A204.1 (cell line): ENCODE measurements at regions not wholly inside any gene's neighbourhood (a gene's known extent, or its start where the extent isn't known, plus 50 kb on each side); places are given as distances from the start of the nearest gene placed in this dataset.

ENCODE experiments used
- FAIRE-seq: peaks from 2 replicates; lab custom pipeline; 2012; peaks lifted over from hg19 to GRCh38; lab: Jason Lieb, UNC

GRCh38 chr15:91559066-91559465 lies 294.4 kb upstream of the SLCO3A1 start:
- no peak for FAIRE-seq

GRCh38 chr15:91561371-91562100 lies 292.0 kb upstream of the SLCO3A1 start:
- FAIRE-seq = no peak

- FAIRE-seq = no peak
Observed at GRCh38 chr15:91562698-91563097, 290.8 kb upstream of the SLCO3A1 start.

- no peak for FAIRE-seq
Observed at GRCh38 chr15:91564631-91565030, 288.9 kb upstream of the SLCO3A1 start.

GRCh38 chr15:91566141-91566540 lies 287.4 kb upstream of the SLCO3A1 start:
- FAIRE-seq = no peak

- FAIRE-seq = no peak
Observed at GRCh38 chr15:91568036-91568435, 285.5 kb upstream of the SLCO3A1 start.

- no peak for FAIRE-seq
Observed at GRCh38 chr15:91572110-91572509, 281.4 kb upstream of the SLCO3A1 start.

GRCh38 chr15:91576096-91576495 lies 277.4 kb upstream of the SLCO3A1 start:
- no peak for FAIRE-seq

- FAIRE-seq = no peak
Observed at GRCh38 chr15:91578511-91578910, 275.0 kb upstream of the SLCO3A1 start.

GRCh38 chr15:91584895-91585294 lies 268.6 kb upstream of the SLCO3A1 start:
- no peak for FAIRE-seq

- no peak for FAIRE-seq
Observed at GRCh38 chr15:91586560-91586959, 266.9 kb upstream of the SLCO3A1 start.

- no peak for FAIRE-seq
Observed at GRCh38 chr15:91589360-91589759, 264.1 kb upstream of the SLCO3A1 start.

GRCh38 chr15:91592567-91592966 lies 260.9 kb upstream of the SLCO3A1 start:
- no peak for FAIRE-seq

GRCh38 chr15:91593067-91593466 lies 260.4 kb upstream of the SLCO3A1 start:
- FAIRE-seq = no peak

- FAIRE-seq = no peak
Observed at GRCh38 chr15:91593653-91594052, 259.9 kb upstream of the SLCO3A1 start.

- no peak for FAIRE-seq
Observed at GRCh38 chr15:91599261-91599660, 254.2 kb upstream of the SLCO3A1 start.

GRCh38 chr15:91603384-91604080 lies 250.0 kb upstream of the SLCO3A1 start:
- no peak for FAIRE-seq

GRCh38 chr15:91604122-91604521 lies 249.4 kb upstream of the SLCO3A1 start:
- FAIRE-seq = no peak

GRCh38 chr15:91605576-91605975 lies 247.9 kb upstream of the SLCO3A1 start:
- no peak for FAIRE-seq

GRCh38 chr15:91609231-91609630 lies 244.3 kb upstream of the SLCO3A1 start:
- FAIRE-seq = no peak

- no peak for FAIRE-seq
Observed at GRCh38 chr15:91609966-91610365, 243.5 kb upstream of the SLCO3A1 start.

GRCh38 chr15:91611561-91612323 lies 241.8 kb upstream of the SLCO3A1 start:
- no peak for FAIRE-seq

GRCh38 chr15:91620229-91620628 lies 233.3 kb upstream of the SLCO3A1 start:
- no peak for FAIRE-seq
